ENCODE measurements at regions not wholly inside any gene's neighbourhood (a gene's known extent, or its start where the extent isn't known, plus 50 kb on each side); places are given as distances from the start of the nearest gene placed in this dataset.

DNA sequence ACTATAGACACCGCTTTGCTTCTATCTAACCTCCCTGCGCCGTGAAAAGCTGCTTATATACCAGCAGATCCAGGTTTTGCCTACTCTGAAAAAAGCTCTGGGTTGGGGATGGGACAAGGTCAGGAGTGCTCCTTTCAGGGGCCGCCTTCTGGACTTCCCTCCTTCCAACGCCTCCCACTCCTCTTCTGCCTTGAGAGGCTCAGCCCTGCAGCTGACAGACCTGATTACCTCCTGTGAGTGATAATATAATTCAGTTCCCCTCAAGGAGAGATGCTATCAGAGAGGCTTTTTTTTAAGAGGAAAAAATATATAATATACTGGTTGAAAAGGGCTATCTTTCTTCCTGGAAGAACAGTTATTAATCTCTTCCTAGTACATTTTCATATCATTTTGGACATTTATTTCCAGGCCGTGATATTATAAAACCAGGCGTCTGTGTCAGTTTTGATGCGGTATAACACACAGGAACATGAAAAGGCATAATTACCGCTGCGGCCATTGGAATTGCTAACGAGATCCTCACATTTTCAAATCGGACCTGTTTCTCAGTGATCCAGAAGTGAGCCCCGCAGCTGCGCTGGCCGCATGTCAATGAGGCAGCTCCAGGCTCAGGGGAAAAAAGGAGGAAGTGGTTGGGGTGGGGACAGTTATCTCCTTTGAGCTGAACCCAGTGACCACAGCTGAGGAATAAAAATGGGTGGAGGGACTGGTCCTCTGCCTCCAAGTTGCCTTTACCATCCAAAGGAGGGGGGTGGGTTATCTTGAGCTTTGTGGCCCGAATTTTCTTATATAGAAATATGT lies 457.1 kb downstream of the TYW1 start:
- no peak overlapping the region for H3K56ac ChIP-seq (replicated peaks; ENCODE audit: insufficient read length, low read depth, low read length)
- peaks cover 6% of the 10 kb centered on the region; the same call in 1 of the 2 replicates for H3K23me2 ChIP-seq (ENCODE audit: low read depth, low read length)
- no peak overlapping the region for H4K8ac ChIP-seq (ENCODE audit: extremely low read depth, insufficient read depth, low read length)
- ChIA-PET POLR2A (ENCODE audit: partially characterized antibody) (no interaction called here), CTCF (ENCODE audit: partially characterized antibody) (no interaction called here)
- no peak overlapping the region for H3K18ac ChIP-seq (ENCODE audit: extremely low read depth, low read length)
- peaks cover 0 to 3% of the 10 kb centered on the region in 2 experiments for H4K20me1 ChIP-seq (replicated peaks in 1 of 2; ENCODE audit: control insufficient read depth in 1 of 2, insufficient read depth in 2 of 2, low read length in 2 of 2)
- no peak overlapping the region for H3K14ac ChIP-seq (ENCODE audit: insufficient read length)
- H4K5ac ChIP-seq (ENCODE audit: insufficient read length, low read depth, low read length) = no peak overlapping the region
- FAIRE-seq (no peak), DNase-seq (ENCODE audit: low read depth in 1 of 2, low spot score in 2 of 2) (no peak)
- no peaks in the 10 kb centered on the region; a peak in 1 of 4 replicates for H3K79me2 ChIP-seq (ENCODE audit: control insufficient read depth in 1 of 2, insufficient read depth in 2 of 2, low read length in 2 of 2)
- no peak overlapping the region for H2BK120ac ChIP-seq (replicated peaks; ENCODE audit: low read depth, low read length)
- no peak overlapping the region for H2BK5ac ChIP-seq (ENCODE audit: low read depth, low read length)
- no peak overlapping the region for H3K4me3 ChIP-seq (ENCODE audit: extremely low read depth in 1 of 4, insufficient read depth in 2 of 4, low read depth in 3 of 4, low read length in 4 of 4)
- peaks cover 0 to 4% (median 0%) of the 10 kb centered on the region in 4 experiments; a peak in 1 of 7 replicates for H3K4me1 ChIP-seq (replicated peaks in 1 of 4; ENCODE audit: control insufficient read depth in 3 of 4, insufficient read depth in 4 of 4, low read length in 3 of 4)
- 87% methylated on average over 16 of the region's 16 CpGs; no CpG with 5 or more reads in 1 of the 2 experiments for WGBS, 2 experiments (ENCODE audit: extremely low coverage in 1 of 2, insufficient coverage in 1 of 2, insufficient read length in 1 of 2, insufficient replicate concordance in 2 of 2, low coverage in 1 of 2, low lambda C conversion rate in 2 of 2, missing lambda C conversion rate in 1 of 2)
- peak overlapping the region; percentile 22 for H2AFZ ChIP-seq (ENCODE audit: low read length)
- no peaks in the 10 kb centered on the region for H3K79me1 ChIP-seq (ENCODE audit: low read depth, low read length)
- no peak overlapping the region for H2BK12ac ChIP-seq (ENCODE audit: low read depth, low read length)
- H2AK5ac ChIP-seq (ENCODE audit: low read depth, low read length) = no peak overlapping the region
- no peak overlapping the region for H2BK15ac ChIP-seq (ENCODE audit: low read length)
- no peak overlapping the region for H3K4ac ChIP-seq (replicated peaks; ENCODE audit: insufficient read length, low read depth, low read length)
- H3K9me3 ChIP-seq (ENCODE audit: insufficient read depth in 2 of 2, low read depth in 1 of 2, low read length in 1 of 2) = no peaks in the 10 kb centered on the region
- H3K27me3 ChIP-seq (replicated peaks in 1 of 4; ENCODE audit: control insufficient read depth in 3 of 4, extremely low read depth in 1 of 4, insufficient read depth in 3 of 4, low read length in 3 of 4) = no peaks in the 10 kb centered on the region
- H3K9ac ChIP-seq (replicated peaks in 1 of 4; ENCODE audit: extremely low read depth in 1 of 4, low read depth in 3 of 4, low read length in 3 of 4) = no peak overlapping the region
- no peak overlapping the region for H3K4me2 ChIP-seq (ENCODE audit: insufficient read depth in 1 of 2, low read depth in 2 of 2, low read length in 2 of 2)
- H3K27ac ChIP-seq (ENCODE audit: low read depth, low read length) = no peak overlapping the region
- no peak overlapping the region for H3K23ac ChIP-seq (ENCODE audit: insufficient read length)
- H4K91ac ChIP-seq (replicated peaks; ENCODE audit: insufficient read length, low read length) = no peak overlapping the region
- no peak overlapping the region for H2BK20ac ChIP-seq (ENCODE audit: low read length)
- no peaks in the 10 kb centered on the region for H3K36me3 ChIP-seq (ENCODE audit: control insufficient read depth in 2 of 4, insufficient read depth in 4 of 4, low read length in 3 of 4)
- no peak for TF ChIP-seq SRF (IDR thresholded peaks at IDR 0.05; ENCODE audit: low read depth, low read length)
- no peak for TF ChIP-seq BACH1 (IDR thresholded peaks at IDR 0.05; ENCODE audit: low read length)
- TF ChIP-seq RBBP5 (IDR thresholded peaks at IDR 0.05; ENCODE audit: borderline replicate concordance, low read depth, low read length) = no peak

Measured in H1 (cell line).